ENCODE measurements at regions not wholly inside any gene's neighbourhood (a gene's known extent, or its start where the extent isn't known, plus 50 kb on each side); places are given as distances from the start of the nearest gene placed in this dataset.

DNA sequence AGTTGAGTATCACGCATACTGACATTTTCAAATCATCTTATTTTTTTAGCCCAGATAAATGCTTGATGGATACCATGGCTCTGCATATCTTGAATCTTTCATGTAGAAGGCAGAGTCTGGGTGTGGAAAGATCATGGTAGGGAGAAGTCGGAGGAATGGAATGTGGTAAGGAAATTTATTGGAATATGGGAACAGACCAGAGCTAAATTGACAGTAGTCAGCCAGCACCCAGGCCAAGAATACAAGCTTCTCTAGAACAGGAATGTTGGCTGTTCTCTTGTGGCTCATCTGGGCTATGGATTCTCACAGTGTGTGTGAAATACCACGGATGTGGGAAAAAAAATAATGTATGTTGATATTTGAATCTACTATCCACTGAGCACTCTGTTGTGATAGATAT, 305.7 kb upstream of the COL8A1 start:
- H3K4me3 ChIP-seq (ENCODE audit: low read depth, low read length): no peak overlapping the region
- TF ChIP-seq, protein P1, sequence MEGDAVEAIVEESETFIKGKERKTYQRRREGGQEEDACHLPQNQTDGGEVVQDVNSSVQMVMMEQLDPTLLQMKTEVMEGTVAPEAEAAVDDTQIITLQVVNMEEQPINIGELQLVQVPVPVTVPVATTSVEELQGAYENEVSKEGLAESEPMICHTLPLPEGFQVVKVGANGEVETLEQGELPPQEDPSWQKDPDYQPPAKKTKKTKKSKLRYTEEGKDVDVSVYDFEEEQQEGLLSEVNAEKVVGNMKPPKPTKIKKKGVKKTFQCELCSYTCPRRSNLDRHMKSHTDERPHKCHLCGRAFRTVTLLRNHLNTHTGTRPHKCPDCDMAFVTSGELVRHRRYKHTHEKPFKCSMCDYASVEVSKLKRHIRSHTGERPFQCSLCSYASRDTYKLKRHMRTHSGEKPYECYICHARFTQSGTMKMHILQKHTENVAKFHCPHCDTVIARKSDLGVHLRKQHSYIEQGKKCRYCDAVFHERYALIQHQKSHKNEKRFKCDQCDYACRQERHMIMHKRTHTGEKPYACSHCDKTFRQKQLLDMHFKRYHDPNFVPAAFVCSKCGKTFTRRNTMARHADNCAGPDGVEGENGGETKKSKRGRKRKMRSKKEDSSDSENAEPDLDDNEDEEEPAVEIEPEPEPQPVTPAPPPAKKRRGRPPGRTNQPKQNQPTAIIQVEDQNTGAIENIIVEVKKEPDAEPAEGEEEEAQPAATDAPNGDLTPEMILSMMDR (IDR thresholded peaks at IDR 0.05; ENCODE audit: insufficient read depth, low read depth, low read length): no peak
- DNase-seq (ENCODE audit: low read depth): no peak

DNA sequence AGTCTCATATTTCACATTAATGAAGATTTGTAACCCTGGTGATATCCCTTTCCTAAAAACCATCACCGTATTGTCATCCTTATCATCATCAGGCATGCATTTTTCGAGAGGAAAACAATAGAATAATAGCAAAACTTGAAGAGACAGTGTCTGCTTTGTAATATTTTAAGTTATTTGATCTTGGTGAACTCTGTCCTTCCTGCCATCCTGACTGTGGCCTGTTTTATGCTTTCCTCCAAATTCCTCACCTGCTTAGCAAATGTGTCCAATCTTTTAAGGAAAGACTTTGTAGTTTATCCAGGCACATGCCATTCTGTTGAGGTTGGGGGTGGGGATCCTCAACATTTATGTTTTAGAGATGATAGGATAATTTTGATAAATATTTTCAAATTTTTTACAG, 306.1 kb upstream of the COL8A1 start:
- no peak for DNase-seq (ENCODE audit: low read depth)
- no peak overlapping the region for H3K4me3 ChIP-seq (ENCODE audit: low read depth, low read length)
- TF ChIP-seq, protein P1 (IDR thresholded peaks at IDR 0.05; ENCODE audit: insufficient read depth, low read depth, low read length): no peak

DNA sequence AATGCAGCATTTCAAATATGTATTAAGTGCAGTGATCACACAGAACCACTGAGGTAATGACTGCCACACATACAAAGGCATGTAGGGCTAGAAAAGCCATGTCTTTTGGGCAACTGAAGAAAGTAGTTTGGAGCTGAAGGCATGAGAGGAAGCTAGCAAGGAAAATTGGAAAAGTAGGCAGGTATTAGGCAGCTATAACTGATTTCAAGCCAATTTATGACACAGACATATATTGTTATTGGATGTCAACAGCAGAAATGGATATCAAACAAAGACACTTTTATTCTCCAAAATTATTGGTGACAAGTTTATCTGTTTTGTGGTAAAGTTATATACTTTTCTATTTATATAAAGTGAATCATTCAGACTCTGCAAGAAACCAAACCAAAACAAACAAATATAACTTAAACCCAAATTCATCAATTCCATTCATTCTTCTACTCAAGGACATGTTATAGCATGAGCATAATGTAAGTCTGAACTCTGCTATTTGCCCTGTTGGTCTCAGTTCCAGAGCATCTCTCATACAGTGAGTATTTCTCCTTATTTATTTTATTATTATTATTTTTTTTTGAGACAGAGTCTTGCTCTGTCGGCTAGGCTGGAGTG, 307.4 kb upstream of the COL8A1 start:
- H3K4me3 ChIP-seq (ENCODE audit: low read depth, low read length): no peak overlapping the region
- TF ChIP-seq, protein P1 (IDR thresholded peaks at IDR 0.05; ENCODE audit: insufficient read depth, low read depth, low read length): no peak
- DNase-seq (ENCODE audit: low read depth): no peak

DNA sequence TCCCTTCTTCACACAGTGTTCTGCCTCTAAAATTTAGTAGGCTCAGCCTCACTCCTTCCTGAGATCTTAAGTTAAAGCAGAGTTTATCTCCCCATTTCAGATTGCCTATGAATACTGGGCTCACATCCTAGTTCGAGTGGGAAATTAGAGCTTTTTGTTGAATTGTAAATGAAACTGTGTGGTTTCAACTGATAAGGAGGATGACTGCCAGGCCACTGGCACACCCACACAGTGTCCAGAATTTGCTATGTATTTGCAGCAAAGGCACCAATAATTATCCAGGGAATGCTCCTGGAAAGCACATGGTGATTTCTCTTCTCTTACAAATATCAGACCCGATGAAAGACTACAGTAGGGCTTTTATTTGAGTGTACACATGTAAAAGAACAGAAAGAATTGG, 308.1 kb upstream of the COL8A1 start:
- TF ChIP-seq, protein P1 (IDR thresholded peaks at IDR 0.05; ENCODE audit: insufficient read depth, low read depth, low read length): no peak
- no peak for DNase-seq (ENCODE audit: low read depth)
- H3K4me3 ChIP-seq (ENCODE audit: low read depth, low read length): no peak overlapping the region

DNA sequence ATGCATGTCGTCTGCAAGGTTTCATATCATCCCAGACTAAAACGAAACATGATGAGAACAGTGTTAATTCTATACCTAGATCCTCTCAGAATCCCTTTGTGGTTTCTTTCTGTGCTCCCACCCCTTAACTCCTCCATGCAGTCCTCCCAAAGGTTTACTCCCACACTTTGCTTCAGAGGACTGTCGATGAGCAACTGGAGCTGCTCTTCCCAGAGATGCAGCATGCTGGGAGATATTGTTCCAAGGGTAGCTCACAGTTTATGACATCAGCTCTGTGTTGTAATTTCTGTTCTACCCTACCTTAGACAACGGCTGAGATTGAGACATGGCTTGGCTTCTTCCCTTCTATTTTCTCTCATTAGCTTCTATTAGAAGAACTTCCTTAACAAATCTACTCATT, 313.0 kb upstream of the COL8A1 start:
- DNase-seq (ENCODE audit: low read depth): peak; percentile 35
- H3K4me3 ChIP-seq (ENCODE audit: low read depth, low read length): no peak overlapping the region
- TF ChIP-seq, protein P1 (IDR thresholded peaks at IDR 0.05; ENCODE audit: insufficient read depth, low read depth, low read length): no peak

DNA sequence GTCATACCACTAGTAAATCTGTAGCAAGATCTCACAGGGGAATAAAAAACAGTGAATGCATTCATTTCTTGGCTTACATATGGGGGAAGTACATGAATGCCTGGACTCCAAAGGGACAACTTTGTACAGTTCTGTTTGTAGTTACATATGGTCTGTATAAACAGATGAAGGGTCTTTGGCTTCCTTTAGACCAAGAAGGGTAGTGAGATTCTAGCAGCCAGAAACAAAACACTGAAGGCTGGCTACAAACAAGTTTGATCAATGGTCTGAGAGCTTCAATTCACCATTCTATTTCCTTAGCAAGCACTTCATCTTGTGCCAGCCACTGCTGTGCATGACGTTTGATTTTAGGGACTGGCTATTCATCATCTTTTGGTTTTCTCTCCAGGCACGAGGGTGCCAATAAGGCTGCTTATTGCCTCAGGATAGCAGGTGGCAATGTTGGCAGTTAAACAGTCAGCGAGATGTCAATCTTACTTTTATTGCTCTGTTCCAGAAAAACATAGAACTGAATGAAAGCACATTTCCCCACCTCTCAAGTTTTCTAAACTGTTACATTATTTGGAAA, 313.7 kb upstream of the COL8A1 start:
- TF ChIP-seq, protein P1 (IDR thresholded peaks at IDR 0.05; ENCODE audit: insufficient read depth, low read depth, low read length): no peak
- no peak for DNase-seq (ENCODE audit: low read depth)
- H3K4me3 ChIP-seq (ENCODE audit: low read depth, low read length): no peak overlapping the region

DNA sequence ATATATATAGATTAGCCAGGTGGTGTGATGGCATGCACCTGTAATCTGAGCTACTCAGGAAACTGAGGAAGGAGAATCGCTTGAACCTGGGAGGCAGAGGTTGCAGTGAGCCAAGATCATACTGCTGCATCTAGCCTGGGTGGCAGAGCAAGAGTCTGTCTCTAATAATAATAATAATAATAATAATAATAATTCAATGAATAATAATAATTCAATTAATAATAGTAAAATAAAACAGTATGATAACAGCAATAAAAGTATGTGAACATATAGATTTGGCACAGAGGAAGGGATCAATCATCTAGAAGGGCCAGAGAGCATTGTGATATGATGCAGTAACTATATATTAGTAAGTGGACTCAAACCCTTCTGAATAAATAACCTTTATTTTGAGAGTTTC, 314.5 kb upstream of the COL8A1 start:
- TF ChIP-seq, protein P1 (IDR thresholded peaks at IDR 0.05; ENCODE audit: insufficient read depth, low read depth, low read length): no peak
- no peak for DNase-seq (ENCODE audit: low read depth)
- H3K4me3 ChIP-seq (ENCODE audit: low read depth, low read length): no peak overlapping the region
